ENCODE measurements at regions not wholly inside any gene's neighbourhood (a gene's known extent, or its start where the extent isn't known, plus 50 kb on each side); places are given as distances from the start of the nearest gene placed in this dataset.

- DNase-seq (ENCODE audit: low spot score) = no peak
Measured at GRCh38 chr14:65281991-65282895, 130.3 kb upstream of the FUT8 start.

DNA sequence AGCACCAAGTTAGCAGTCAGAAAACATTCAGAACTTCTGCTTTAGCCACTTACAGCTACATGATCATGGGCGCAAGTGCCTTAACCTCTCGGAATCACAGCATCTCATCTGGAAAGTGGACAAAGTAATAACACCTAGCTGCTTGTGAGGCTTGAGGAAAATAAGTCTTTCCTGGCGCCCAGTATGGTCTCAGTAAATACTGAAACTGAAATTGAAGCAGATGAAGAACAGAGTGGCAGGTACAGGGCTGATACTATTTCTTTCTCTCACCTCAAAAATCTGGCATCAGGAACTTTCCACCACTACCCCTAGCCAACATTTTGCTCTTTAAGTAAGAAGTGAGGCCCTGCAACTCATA, 129.7 kb upstream of the FUT8 start:
- DNase-seq (ENCODE audit: low spot score) = no peak

DNA sequence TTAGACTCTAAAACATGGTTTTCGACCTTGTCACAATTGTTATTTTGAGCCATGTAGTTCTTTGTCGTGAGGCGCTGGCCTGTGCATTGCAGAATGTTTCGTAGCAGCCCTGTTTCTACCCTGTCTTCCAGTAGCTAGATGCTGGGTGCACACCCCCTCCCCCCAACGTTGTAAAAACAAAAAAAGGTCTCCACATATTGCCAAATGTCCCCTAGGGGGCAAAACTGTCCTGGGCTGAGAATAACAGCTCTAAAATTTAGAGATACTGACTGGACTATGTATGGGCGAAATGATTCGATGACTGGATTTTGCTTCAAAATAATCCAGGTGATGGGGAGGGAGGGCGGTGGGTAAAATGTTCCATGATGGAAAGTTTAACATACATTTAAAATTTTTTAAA, 126.1 kb upstream of the FUT8 start:
- DNase-seq (ENCODE audit: low spot score) = no peak

DNA sequence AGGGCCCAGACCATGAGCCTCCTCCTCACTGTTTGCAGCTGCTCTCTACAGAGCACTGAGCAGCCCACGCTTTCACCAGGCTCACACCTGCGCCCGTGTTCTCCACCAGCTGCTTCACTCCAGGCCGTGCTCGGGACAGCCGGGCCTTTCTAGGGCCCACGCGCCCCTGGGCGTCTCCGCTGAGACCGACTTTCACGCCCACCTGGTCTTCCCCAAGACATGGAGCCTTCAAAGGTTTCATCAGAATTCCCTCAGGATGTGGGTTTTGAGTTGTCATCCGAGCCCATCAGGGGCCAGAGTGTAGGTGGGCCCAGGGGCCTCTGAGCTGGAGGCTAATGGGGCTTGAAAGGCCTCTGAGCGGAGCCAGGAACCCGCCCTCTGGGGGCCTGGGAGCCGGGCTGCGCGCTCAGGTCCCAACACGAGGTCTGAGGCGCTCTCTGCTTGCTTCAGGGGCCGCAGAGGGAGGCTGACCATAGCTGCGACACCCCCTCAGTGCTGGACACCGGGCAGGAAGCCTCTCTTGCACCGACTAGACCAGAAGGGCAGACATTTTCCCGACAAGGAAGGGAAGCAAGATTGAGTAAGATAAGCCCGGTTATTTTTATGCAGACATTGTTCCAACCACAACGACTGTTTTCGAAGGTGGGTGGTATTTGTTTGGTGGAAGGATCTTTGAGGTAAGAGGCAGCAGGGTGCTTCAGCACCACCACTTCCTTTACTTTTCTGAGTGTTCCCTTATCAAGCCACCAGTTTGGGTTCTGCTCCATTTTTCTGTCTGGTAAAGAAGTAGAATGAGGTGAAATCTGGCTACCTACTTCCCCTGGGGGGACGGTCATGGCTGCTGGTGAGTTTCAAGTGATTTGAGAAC, 125.0 kb upstream of the FUT8 start:
- no peak for DNase-seq (ENCODE audit: low spot score)

DNA sequence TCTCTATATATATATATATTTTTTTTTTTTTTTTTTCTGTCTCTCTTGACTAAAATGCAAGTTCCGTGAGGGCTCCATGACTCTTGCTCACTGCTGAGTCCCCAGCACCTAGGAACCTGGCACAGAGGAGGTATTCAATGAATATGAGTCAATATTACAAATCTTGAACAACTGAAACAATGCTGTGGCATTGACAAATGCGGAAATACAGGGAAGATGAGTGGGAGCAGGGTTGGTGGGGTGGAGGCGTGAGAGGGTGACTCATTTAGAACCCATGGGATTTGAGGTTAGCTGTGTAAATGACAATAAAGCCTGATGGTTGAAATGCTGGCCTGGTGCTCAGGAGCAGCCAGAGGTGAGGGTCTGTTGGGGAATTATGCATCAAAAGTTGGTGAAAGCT, 121.7 kb upstream of the FUT8 start:
- peak; percentile 34 for DNase-seq (ENCODE audit: low spot score)

- DNase-seq (ENCODE audit: low spot score) = no peak
Measured at GRCh38 chr14:65291531-65291930, 121.0 kb upstream of the FUT8 start.

DNA sequence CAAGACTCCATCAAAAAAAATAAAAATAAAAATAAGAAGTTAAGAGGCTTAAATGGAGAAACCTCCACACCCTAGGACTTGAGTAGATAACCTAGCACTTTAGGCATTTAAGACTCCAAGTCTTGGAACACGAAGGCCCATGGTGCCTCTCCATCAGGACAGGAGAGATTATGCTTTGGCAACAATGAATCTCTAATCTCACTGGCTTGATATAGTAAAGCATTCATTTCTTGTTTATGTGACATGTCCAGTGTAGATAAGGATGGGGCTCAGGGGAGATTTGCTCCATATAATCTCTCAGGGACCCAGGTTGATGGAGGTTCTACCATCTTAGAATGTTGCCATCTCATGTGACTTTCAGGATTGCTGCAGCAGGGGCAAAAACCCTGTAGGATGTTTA, 117.7 kb upstream of the FUT8 start:
- DNase-seq (ENCODE audit: low spot score) = no peak

DNA sequence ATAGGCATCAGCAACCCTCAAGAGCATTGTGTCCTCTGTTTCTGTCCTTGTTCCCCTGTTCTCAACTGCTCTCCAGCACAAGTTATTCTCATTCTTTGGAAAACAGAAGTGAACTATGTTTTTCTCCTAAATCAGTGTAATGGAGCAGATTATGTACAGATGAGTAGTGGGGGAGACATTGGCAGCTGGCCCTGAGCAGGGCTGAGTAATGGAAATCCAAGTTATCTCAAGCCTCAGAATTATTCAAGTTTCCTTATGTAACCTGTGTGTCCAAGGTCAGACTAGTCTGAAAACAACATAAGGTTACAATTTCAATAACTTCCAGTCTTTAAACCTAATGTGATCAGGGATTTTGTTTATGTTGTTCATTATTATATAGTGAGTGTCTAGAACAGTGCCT, 116.1 kb upstream of the FUT8 start:
- no peak for DNase-seq (ENCODE audit: low spot score)

DNA sequence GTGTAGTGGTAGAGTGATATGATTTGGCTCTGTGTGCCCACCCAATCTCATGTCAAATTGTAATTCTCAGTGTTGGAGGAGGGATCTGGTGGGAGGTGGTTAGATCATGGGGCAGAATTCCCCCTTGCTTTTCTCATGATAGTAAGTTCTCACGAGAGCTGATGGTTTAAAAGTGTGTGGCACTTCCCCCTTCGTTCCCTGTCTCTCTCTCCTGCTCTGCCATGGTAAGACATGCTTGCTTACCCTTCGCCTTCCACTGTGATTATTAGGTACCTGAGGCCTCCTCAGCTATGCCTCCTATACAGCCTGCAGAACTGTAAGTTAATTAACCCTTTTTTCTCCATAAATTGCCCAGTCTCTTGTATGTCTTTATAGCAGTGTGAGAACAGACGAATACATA, 115.7 kb upstream of the FUT8 start:
- no peak for DNase-seq (ENCODE audit: low spot score)

- DNase-seq (ENCODE audit: low spot score) = peak; percentile 65
Measured at GRCh38 chr14:65297744-65298143, 114.8 kb upstream of the FUT8 start.

DNA sequence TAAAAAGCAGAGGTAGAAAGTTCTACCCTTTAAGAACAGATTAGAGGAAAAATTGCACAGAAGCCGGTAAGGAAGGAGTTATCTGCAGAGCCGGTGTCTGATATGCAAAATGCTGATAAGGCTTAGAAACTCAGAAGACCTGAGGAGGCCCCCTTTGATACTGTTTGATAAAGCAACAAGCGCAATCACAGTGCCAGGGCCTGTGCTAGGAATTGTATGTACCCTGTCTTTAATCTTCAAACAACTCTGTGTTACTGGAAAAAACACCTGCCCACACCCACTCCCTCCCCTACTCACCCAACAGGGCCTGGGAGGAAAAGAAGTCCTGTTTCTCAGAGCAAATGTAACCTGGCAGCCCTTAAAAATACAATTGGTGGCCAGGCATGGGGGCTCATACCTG, 112.7 kb upstream of the FUT8 start:
- no peak for DNase-seq (ENCODE audit: low spot score)

DNA sequence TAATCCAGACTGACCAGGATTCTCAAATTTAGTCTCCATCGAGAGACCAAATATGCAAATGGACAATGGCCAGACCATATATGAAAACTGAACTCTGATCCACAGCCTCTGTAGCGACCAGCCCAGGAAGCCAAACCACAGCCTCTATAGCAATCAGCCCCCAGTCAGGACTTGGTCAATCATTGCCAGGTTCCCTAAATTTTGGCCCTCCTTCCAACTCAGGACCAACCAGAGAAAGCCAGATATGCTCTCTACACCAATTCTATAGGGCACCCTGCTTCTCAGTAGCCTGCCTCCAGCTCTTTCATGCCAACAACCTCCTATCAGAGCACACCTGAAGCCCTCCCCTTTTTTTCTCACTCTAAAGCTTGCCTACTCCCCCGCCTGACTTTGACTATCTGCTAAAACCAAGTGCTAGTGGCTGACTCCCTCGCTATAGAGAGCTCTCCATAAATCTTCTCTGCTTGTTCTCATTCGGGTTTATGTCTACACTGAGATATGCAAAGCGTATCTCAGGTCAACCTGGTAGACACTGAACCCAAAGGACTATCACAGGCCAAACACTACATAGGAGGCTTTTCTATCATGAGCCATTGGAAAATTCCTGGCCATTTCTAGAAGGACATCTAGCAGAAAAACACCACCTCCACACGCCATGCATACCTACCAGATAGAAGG, 110.5 kb upstream of the FUT8 start:
- no peak for DNase-seq (ENCODE audit: low spot score)

DNA sequence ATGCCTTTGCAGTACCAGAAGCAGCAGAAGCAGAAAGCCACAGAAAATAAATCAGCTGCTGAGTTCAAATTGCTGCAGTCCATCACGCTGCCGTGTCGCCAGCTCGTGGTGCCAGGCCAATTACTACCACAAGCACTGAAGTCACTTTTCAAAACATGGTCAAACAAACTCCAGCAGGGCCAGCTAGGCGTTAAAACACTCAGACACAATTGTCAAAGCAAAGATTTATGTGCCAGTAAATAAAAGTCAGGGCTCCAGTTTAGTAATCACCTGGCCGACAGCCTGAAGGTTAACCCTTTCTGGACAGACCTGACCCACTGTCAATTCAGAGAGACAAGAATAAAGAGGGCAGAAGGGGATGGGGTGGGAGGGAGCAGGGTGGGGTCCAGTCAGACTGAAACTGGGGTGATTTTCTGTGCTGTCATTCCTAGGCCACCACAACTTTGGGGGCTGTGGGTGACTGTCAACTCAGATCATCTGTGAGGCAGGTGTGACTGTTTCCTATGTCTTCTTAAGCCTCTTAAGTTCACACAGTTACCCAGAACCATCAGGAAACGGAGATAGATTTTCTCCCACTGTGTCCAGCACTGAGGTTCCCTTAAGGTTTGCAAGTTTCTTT, 109.8 kb upstream of the FUT8 start:
- no peak for DNase-seq (ENCODE audit: low spot score)

GRCh38 chr14:65303190-65303898, 109.2 kb upstream of the FUT8 start:
- no peak for DNase-seq (ENCODE audit: low spot score)

GRCh38 chr14:65303899-65304222, 108.7 kb upstream of the FUT8 start:
- no peak for DNase-seq (ENCODE audit: low spot score)

DNA sequence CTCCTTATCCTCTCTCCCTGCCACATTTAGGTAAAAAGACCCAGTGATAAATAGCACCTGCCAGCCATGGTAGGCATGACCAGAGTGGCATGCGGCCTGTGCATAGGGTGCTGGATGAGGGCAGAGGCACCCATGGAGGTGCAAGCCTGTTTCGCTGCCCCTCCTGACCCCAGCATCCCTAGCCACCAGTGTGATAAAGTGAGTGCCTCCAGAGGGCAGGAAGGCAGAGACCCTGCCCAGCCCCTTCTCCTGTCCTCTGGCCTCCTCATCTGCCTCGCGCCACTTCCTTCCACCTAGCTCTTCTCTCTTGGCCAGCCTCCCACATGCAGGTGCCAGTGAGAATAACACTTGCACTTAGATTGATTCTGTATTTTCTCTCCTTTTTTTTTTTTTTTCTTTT, 108.3 kb upstream of the FUT8 start:
- no peak for DNase-seq (ENCODE audit: low spot score)

- no peak for DNase-seq (ENCODE audit: low spot score)
Measured at GRCh38 chr14:65304963-65305362, 107.6 kb upstream of the FUT8 start.

GRCh38 chr14:65308536-65308935, 104.0 kb upstream of the FUT8 start:
- DNase-seq (ENCODE audit: low spot score) = no peak

GRCh38 chr14:65310568-65310967, 102.0 kb upstream of the FUT8 start:
- no peak for DNase-seq (ENCODE audit: low spot score)

DNA sequence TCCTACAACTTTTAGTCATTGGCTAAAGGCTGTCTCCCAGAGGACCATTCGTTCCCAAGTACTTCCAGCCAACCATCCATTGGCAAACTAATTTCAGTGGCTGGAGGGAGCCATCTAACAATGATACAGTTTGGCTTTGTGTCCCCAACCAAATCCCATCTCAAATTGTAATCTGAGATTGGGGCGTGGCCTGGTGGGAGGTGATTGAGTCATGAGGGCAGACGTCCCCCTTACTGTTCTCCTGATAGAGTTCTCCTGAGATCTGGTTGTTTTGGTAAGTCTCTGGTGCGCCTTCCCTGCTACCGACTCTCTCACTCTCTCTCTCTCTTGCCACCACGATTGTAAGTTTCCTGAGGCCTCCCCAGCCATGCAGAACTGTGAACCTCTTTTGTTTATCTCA, 99.7 kb upstream of the FUT8 start:
- DNase-seq (ENCODE audit: low spot score) = no peak

DNA sequence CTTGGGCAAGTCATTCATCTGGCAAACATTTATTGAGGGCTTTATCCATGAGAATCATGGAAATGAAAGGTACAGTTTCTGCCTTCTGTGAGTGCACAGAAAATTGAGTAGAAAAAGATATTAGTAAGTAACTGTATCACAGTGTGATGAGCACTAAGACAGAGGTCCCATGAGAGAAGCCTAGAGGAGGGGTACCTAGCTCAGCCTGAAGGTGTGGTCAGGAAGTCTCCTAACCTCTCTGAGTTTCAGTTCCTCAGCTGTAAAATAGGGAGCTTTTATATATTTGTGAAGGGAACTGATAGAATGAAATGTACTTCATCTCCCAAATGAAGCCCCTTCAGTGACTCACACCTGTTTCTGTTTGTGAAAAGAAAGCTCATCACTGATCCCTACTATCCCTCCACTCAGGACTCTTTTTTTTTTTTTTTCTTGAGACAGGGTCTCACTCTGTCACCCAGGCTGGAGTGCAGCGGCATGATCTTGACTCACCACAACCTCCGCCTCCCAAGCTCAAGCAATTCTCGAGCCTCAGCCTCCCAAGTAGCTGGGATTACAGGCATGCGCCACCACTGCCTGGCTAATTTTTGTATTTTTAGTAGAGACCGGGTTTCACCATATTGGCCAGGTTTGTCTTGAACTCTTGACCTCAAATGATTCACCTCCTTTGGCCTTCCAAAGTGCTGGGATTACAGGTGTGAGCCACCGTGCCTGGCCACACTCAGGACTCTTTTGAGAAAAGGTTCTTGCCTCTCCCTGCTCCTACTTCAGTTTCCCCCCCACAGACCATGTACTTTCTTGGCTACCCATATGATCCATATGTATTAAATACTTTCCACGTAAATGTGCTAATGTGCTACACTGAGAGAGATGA, 93.7 kb upstream of the FUT8 start:
- DNase-seq (ENCODE audit: low spot score) = no peak

All from mucosa of gallbladder (tissue), 1 donor.